LNCaP clone FGC (cell line): ENCODE measurements at regions not wholly inside any gene's neighbourhood (a gene's known extent, or its start where the extent isn't known, plus 50 kb on each side); places are given as distances from the start of the nearest gene placed in this dataset.
"Not testable (repeated sequence)": the region's sequence is repeated elsewhere in the genome, so short reads cannot be mapped to it uniquely, and the experiment has no call there.

Experiments used
- DNase-seq: peaks from one replicate; pipeline ENCODE4 v3.0.0-alpha.2; 2011; ENCODE audit warnings: low read depth
- H3K4me3 ChIP-seq: 2 replicates; pipeline ENCODE4 v1.5.1; 2011; ENCODE audit warnings: mild to moderate bottlenecking, low read depth, low read length, control low read depth
- CTCF ChIP-seq: IDR thresholded peaks from 2 replicates; pipeline ENCODE4 v1.5.1; 2012; ENCODE audit warnings: mild to moderate bottlenecking; ENCODE audit not compliant: control insufficient read depth, insufficient read depth; ENCODE audit errors: extremely low read depth

- peak; percentile 39 for TF ChIP-seq CTCF
- no peak for DNase-seq
- no peak overlapping the region for H3K4me3 ChIP-seq
Measured at GRCh38 chr1:118563981-118564951, 379.2 kb upstream of the SPAG17 start.

GRCh38 chr1:118558933-118559332 is 373.9 kb upstream of the SPAG17 start:
- no peak for TF ChIP-seq CTCF
- no peak for DNase-seq
- H3K4me3 ChIP-seq = no peak overlapping the region

GRCh38 chr1:118556936-118557335 is 371.9 kb upstream of the SPAG17 start:
- DNase-seq = no peak

GRCh38 chr1:118555638-118556037 is 370.6 kb upstream of the SPAG17 start:
- no peak for TF ChIP-seq CTCF
- no peak for DNase-seq
- H3K4me3 ChIP-seq = no peak overlapping the region

More at GRCh38 chr1:118556936-118557335, 371.9 kb upstream of the SPAG17 start:
- TF ChIP-seq CTCF = no peak
- H3K4me3 ChIP-seq = no peak overlapping the region

GRCh38 chr1:118535901-118536300 is 350.9 kb upstream of the SPAG17 start:
- no peak for TF ChIP-seq CTCF
- DNase-seq = no peak
- H3K4me3 ChIP-seq = no peak overlapping the region

GRCh38 chr1:118511922-118512321 is 326.9 kb upstream of the SPAG17 start:
- DNase-seq = not testable (repeated sequence)

GRCh38 chr1:118504867-118505266 is 319.8 kb upstream of the SPAG17 start:
- H3K4me3 ChIP-seq = no peak overlapping the region
- DNase-seq = peak; percentile 83
- TF ChIP-seq CTCF = no peak

More at GRCh38 chr1:118511922-118512321, 326.9 kb upstream of the SPAG17 start:
- not testable (repeated sequence) for H3K4me3 ChIP-seq
